Liver (tissue), 3 donors: ENCODE measurements at regions not wholly inside any gene's neighbourhood (a gene's known extent, or its start where the extent isn't known, plus 50 kb on each side); places are given as distances from the start of the nearest gene placed in this dataset.

ENCODE experiments used
- CTCF ChIP-seq: fragments of 150-350 bp; IDR thresholded peaks from 2 replicates; pipeline ENCODE4 v1.5.1; 2017; ENCODE audit warnings: improper control_type of control experiment, low read depth, low read length; ENCODE audit not compliant: missing input control
- GABPA ChIP-seq, 2 donors: IDR thresholded peaks in 1 of 2; conservative IDR thresholded peaks in 1 of 2; 2 replicates each; pipeline ENCODE4 v1.6.1; 2016; ENCODE audit warnings: antibody characterized with exemption in 2 of 2, mild to moderate bottlenecking in 1 of 2, moderate library complexity in 1 of 2
- HNF4G ChIP-seq: IDR thresholded peaks from 2 replicates; pipeline ENCODE4 v1.6.1; 2016; ENCODE audit warnings: antibody characterized with exemption
- TAF1 ChIP-seq: conservative IDR thresholded peaks from 2 replicates; pipeline ENCODE4 v1.6.1; 2016; ENCODE audit warnings: antibody characterized with exemption, mild to moderate bottlenecking
- TF ChIP-seq, protein P1 (sequence below): IDR thresholded peaks from 2 replicates; pipeline ENCODE4 v1.6.1; 2016; ENCODE audit warnings: antibody characterized with exemption
- TF ChIP-seq, protein P2 (sequence below): IDR thresholded peaks from 2 replicates; pipeline ENCODE4 v1.6.1; 2016; ENCODE audit warnings: antibody characterized with exemption
- donor health status: healthy.
- donor health status: healthy.

DNA sequence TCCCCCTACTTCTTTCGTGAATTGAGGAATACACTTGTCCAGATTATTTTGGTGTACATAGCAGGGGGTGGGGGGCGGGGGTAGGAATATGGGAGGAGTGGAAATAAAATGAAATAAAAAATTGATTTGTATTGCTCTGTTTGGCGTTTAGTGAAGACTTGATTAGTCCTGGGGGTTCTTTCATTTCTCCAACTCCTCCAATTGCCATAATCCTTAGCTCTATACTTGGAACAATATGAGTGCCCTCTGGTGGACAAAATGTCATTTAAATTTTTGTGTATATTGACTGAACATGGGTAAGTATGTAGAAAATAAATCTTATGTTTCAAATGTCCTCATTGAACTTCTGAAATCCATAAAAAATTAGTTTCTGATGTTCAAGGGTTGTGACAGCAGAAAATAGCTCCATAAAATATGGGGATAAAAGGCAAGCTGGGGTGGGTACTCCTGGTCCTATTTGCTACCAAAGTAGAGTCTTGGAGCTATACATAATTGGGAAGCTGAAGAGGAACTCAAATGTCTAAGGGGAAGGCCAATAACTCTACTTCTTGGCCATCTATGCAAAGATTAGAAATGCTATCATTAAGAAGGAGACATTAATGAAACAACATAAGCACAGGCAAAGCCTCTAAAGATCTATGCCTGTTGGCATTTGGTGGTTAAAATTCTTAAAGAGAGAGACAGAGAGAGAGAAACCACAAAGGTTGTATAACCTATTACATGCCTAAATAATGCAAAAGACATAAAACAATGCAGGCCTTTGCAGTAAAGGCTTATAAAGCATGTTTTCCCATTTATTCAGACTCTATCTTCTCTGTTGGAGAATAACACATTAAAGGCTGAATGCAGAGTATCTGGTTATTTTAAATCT is 421.6 kb downstream of the METTL15 start:
- peak; percentile 27 for TF ChIP-seq CTCF
- TF ChIP-seq, protein P1, sequence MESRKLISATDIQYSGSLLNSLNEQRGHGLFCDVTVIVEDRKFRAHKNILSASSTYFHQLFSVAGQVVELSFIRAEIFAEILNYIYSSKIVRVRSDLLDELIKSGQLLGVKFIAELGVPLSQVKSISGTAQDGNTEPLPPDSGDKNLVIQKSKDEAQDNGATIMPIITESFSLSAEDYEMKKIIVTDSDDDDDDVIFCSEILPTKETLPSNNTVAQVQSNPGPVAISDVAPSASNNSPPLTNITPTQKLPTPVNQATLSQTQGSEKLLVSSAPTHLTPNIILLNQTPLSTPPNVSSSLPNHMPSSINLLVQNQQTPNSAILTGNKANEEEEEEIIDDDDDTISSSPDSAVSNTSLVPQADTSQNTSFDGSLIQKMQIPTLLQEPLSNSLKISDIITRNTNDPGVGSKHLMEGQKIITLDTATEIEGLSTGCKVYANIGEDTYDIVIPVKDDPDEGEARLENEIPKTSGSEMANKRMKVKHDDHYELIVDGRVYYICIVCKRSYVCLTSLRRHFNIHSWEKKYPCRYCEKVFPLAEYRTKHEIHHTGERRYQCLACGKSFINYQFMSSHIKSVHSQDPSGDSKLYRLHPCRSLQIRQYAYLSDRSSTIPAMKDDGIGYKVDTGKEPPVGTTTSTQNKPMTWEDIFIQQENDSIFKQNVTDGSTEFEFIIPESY = no peak
- TF ChIP-seq GABPA (IDR thresholded peaks at IDR 0.05 in 1 of 2, conservative IDR thresholded peaks at IDR 0.05 in 1 of 2) = no peak
- TF ChIP-seq, protein P2, sequence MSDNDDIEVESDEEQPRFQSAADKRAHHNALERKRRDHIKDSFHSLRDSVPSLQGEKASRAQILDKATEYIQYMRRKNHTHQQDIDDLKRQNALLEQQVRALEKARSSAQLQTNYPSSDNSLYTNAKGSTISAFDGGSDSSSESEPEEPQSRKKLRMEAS = no peak
- no peak for TF ChIP-seq TAF1
- TF ChIP-seq HNF4G = no peak
